ENCODE measurements at regions not wholly inside any gene's neighbourhood (a gene's known extent, or its start where the extent isn't known, plus 50 kb on each side); places are given as distances from the start of the nearest gene placed in this dataset.

GRCh38 chr5:68356623-68357022, 141.1 kb downstream of the PIK3R1 start (continued):
- TF ChIP-seq CTCF (conservative IDR thresholded peaks at IDR 0.05; ENCODE audit: low read depth in 2 of 2) (no peak), CREB1 (CRISPR knock-in tag; IDR thresholded peaks at IDR 0.05; ENCODE audit: low read depth) (no peak)

GRCh38 chr5:68359699-68360098, 144.1 kb downstream of the PIK3R1 start:
- no peaks in the 10 kb centered on the region for H3K36me3 Mint-ChIP-seq (ENCODE audit: low read depth)
- no peaks in the 10 kb centered on the region for H3K27me3 ChIP-seq (ENCODE audit: insufficient read depth)
- no peaks in the 10 kb centered on the region for H3F3A ChIP-seq (replicated peaks; ENCODE audit: low read depth)
- no peak overlapping the region for H3K4me2 ChIP-seq
- H3K4me3 Mint-ChIP-seq, result no peak overlapping the region
- H3K4me1 ChIP-seq (ENCODE audit: insufficient read depth), result peaks cover 5% of the 10 kb centered on the region; the same call in 1 of the 2 replicates
- no peaks in the 10 kb centered on the region for H3K36me3 ChIP-seq (ENCODE audit: insufficient read depth)
- no peak overlapping the region for H3K4me3 ChIP-seq
- H3K27ac ChIP-seq (ENCODE audit: low read depth), result no peak overlapping the region
- peaks cover 8% of the 10 kb centered on the region for H3K27me3 Mint-ChIP-seq (ENCODE audit: insufficient read depth, low read depth, poor library complexity)
- H2AFZ ChIP-seq, result peak overlapping the region; percentile 64
- no peaks in the 10 kb centered on the region for H3K79me2 ChIP-seq (replicated peaks; ENCODE audit: insufficient read depth)
- H4K20me1 ChIP-seq (replicated peaks; ENCODE audit: insufficient read depth), result no peaks in the 10 kb centered on the region
- no peak overlapping the region for H3K27ac Mint-ChIP-seq
- no peak for ATAC-seq
- no peak for DNase-seq (ENCODE audit: low spot score)
- TF ChIP-seq NANOG (IDR thresholded peaks at IDR 0.05; ENCODE audit: borderline replicate concordance), result no peak
- H3K4me1 Mint-ChIP-seq, result peaks cover 18% of the 10 kb centered on the region
- H3K9me2 ChIP-seq (ENCODE audit: insufficient read depth), result no peaks in the 10 kb centered on the region
- no peaks in the 10 kb centered on the region; the same call in 2 of the 3 replicates for H3K9me3 Mint-ChIP-seq

GRCh38 chr5:68362331-68362730, 146.8 kb downstream of the PIK3R1 start:
- no peaks in the 10 kb centered on the region for H3K79me2 ChIP-seq (replicated peaks; ENCODE audit: insufficient read depth)
- no peaks in the 10 kb centered on the region; the same call in 2 of the 3 replicates for H3K9me3 Mint-ChIP-seq
- no peaks in the 10 kb centered on the region for H3K27me3 ChIP-seq (ENCODE audit: insufficient read depth)
- no peaks in the 10 kb centered on the region for H3K36me3 Mint-ChIP-seq (ENCODE audit: low read depth)
- H3K27ac ChIP-seq (ENCODE audit: low read depth), result no peak overlapping the region
- no peaks in the 10 kb centered on the region for H3F3A ChIP-seq (replicated peaks; ENCODE audit: low read depth)
- no peak overlapping the region for H3K4me3 Mint-ChIP-seq
- H3K9me2 ChIP-seq (ENCODE audit: insufficient read depth), result no peaks in the 10 kb centered on the region
- no peak overlapping the region for H3K4me3 ChIP-seq
- peaks cover 5% of the 10 kb centered on the region for H3K27me3 Mint-ChIP-seq (ENCODE audit: insufficient read depth, low read depth, poor library complexity)
- peaks cover 14% of the 10 kb centered on the region for H3K4me1 Mint-ChIP-seq
- H3K36me3 ChIP-seq (ENCODE audit: insufficient read depth), result no peaks in the 10 kb centered on the region
- H2AFZ ChIP-seq, result no peak overlapping the region
- H4K20me1 ChIP-seq (replicated peaks; ENCODE audit: insufficient read depth), result no peaks in the 10 kb centered on the region
- no peak for DNase-seq (ENCODE audit: low spot score)
- no peak overlapping the region for H3K27ac Mint-ChIP-seq
- peaks cover 4% of the 10 kb centered on the region; the same call in 1 of the 2 replicates for H3K4me1 ChIP-seq (ENCODE audit: insufficient read depth)
- ATAC-seq, result no peak
- no peak overlapping the region for H3K4me2 ChIP-seq
- TF ChIP-seq ZNF331 (CRISPR knock-in tag; IDR thresholded peaks at IDR 0.05; ENCODE audit: low read depth), result no peak
- TF ChIP-seq ZNF114 (CRISPR knock-in tag; IDR thresholded peaks at IDR 0.05), result no peak
- no peak for TF ChIP-seq EZH2 (IDR thresholded peaks at IDR 0.05; ENCODE audit: low read depth, unreplicated experiment)
- no peak for TF ChIP-seq STAT1 (IDR thresholded peaks at IDR 0.05; ENCODE audit: unreplicated experiment)
- TF ChIP-seq NANOG (IDR thresholded peaks at IDR 0.05; ENCODE audit: borderline replicate concordance), result no peak
- no peak for TF ChIP-seq CTCF (conservative IDR thresholded peaks at IDR 0.05; ENCODE audit: low read depth in 2 of 2)
- TF ChIP-seq ETS1 (IDR thresholded peaks at IDR 0.05), result no peak
- no peak for TF ChIP-seq CREB1 (CRISPR knock-in tag; IDR thresholded peaks at IDR 0.05; ENCODE audit: low read depth)
- TF ChIP-seq EZH2phosphoT487 (IDR thresholded peaks at IDR 0.05; ENCODE audit: unreplicated experiment), result no peak

Data from GM23338 (cell line).